NT2/D1 (cell line): ENCODE measurements at regions not wholly inside any gene's neighbourhood (a gene's known extent, or its start where the extent isn't known, plus 50 kb on each side); places are given as distances from the start of the nearest gene placed in this dataset.

Experiments
- DNase-seq: peaks from one replicate; pipeline ENCODE4 v3.0.0-alpha.2; 2011; ENCODE audit warnings: low read depth, low spot score
- H3K27me3 ChIP-seq: 2 replicates; pipeline ENCODE4 v1.6.0; 2011; ENCODE audit warnings: mild to moderate bottlenecking; ENCODE audit not compliant: insufficient read length, insufficient read depth
- H3K36me3 ChIP-seq: 2 replicates; pipeline ENCODE4 v1.6.1; 2011; ENCODE audit warnings: mild to moderate bottlenecking, low read length, mixed read lengths; ENCODE audit not compliant: insufficient read depth, insufficient read length
- H3K4me1 ChIP-seq: 2 replicates; pipeline ENCODE4 v1.5.1; 2011; ENCODE audit not compliant: insufficient read depth, insufficient read length
- H3K4me3 ChIP-seq: 2 replicates; pipeline ENCODE4 v1.5.1; 2011; ENCODE audit warnings: low read depth; ENCODE audit not compliant: insufficient read length
- H3K9ac ChIP-seq: 2 replicates; pipeline ENCODE4 v1.6.0; 2011; ENCODE audit warnings: low read depth; ENCODE audit not compliant: insufficient read length
- H3K9me3 ChIP-seq: 2 replicates; pipeline ENCODE4 v1.5.1; 2011; ENCODE audit warnings: mild to moderate bottlenecking, low read length; ENCODE audit not compliant: insufficient read depth
- SUZ12 ChIP-seq: IDR thresholded peaks from 2 replicates; pipeline ENCODE4 v1.6.1; 2011; ENCODE audit not compliant: insufficient read length, insufficient read depth; ENCODE audit errors: extremely low read depth
- YY1 ChIP-seq: IDR thresholded peaks from 2 replicates; pipeline ENCODE4 v1.6.1; 2011; ENCODE audit not compliant: insufficient read length, insufficient read depth
- ZNF274 ChIP-seq: IDR thresholded peaks from 2 replicates; pipeline ENCODE4 v1.6.1; 2011; ENCODE audit warnings: mild to moderate bottlenecking, low read depth, low read length

DNA sequence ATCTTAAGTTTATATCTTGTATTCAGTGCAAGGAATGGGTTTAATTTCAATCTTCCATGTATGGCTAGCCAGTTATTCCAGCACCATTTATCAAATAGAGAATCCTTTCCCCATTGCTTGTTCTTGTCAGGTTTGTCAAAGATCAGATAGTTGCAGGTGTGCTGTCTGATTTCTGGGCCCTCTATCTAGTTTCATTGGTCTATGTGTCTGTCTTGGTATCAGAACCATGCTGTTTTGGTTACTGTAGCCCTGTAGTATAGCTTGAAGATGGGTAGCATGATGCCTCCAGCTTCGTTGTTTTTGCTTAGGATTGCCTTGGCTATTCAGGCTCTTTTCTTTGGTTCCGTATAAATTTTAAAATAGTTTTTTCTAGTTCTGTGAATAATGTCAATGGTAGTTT, 200.0 kb downstream of the MANEA start:
- Histone ChIP-seq H3K9ac (no peak overlapping the region), H3K27me3 (no peaks in the 10 kb centered on the region), H3K4me1 (no peaks in the 10 kb centered on the region), H3K36me3 (no peaks in the 10 kb centered on the region), H3K4me3 (no peak overlapping the region), H3K9me3 (no peaks in the 10 kb centered on the region)
- DNase-seq: no peak
- TF ChIP-seq SUZ12 (no peak), YY1 (no peak), ZNF274 (no peak)

- H3K4me3 ChIP-seq: no peak overlapping the region
- H3K27me3 ChIP-seq: no peaks in the 10 kb centered on the region
- H3K36me3 ChIP-seq: no peaks in the 10 kb centered on the region
- H3K4me1 ChIP-seq: no peaks in the 10 kb centered on the region
- TF ChIP-seq ZNF274: no peak
- TF ChIP-seq YY1: no peak
- TF ChIP-seq SUZ12: no peak
- DNase-seq: no peak
- no peaks in the 10 kb centered on the region for H3K9me3 ChIP-seq
- H3K9ac ChIP-seq: no peak overlapping the region
Observed at GRCh38 chr6:95780037-95780436, 202.7 kb downstream of the MANEA start.

DNA sequence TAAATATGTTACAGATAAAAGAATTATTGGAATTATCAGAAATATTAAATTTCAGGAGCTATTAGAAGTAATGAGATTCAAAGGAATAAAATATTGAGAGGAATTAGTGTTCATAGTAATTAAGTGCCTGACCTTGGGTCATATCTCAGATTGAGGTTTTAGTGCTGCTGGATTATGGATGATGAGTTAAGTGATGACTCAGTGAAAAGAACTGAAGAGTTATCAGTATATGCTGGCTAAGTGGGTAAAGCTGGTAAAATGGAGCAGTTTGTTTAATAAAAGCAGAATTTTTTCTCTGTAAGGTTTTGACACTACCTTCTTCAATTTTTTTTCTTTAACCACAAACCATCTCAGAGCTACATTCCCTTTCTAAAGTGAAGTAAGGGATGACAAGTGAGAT, 206.7 kb downstream of the MANEA start:
- Histone ChIP-seq H3K4me3 (no peak overlapping the region), H3K4me1 (no peaks in the 10 kb centered on the region), H3K27me3 (no peaks in the 10 kb centered on the region), H3K36me3 (no peaks in the 10 kb centered on the region), H3K9me3 (no peaks in the 10 kb centered on the region), H3K9ac (no peak overlapping the region)
- TF ChIP-seq ZNF274 (no peak), YY1 (no peak), SUZ12 (no peak)
- no peak for DNase-seq

GRCh38 chr6:95784869-95785268, 207.5 kb downstream of the MANEA start:
- no peak overlapping the region for H3K9ac ChIP-seq

DNA sequence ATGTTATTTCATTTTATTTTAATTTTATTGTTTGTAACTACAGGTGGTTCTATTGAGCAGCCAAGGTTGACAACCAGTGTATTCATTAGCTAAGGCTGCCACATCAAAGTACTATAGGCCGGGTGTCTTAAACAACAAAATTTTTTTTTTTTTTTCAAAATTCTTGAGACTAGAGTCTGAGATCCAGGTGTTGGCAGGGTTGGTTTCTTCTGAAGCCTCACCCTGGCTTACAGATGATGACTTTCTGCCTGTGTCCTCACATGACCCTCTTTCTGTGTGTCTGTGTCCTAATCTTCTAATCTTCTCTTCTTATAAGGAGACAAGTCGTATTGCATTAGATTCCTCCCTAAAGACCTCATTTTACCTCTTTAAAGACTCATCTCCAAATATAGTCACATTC, 208.4 kb downstream of the MANEA start:
- Histone ChIP-seq H3K4me3 (no peak overlapping the region), H3K4me1 (no peaks in the 10 kb centered on the region), H3K27me3 (no peaks in the 10 kb centered on the region), H3K36me3 (no peaks in the 10 kb centered on the region), H3K9ac (no peak overlapping the region), H3K9me3 (no peaks in the 10 kb centered on the region)
- no peak for DNase-seq
- no peak for TF ChIP-seq YY1
- TF ChIP-seq ZNF274: no peak
- no peak for TF ChIP-seq SUZ12

More at GRCh38 chr6:95784869-95785268, 207.5 kb downstream of the MANEA start:
- Histone ChIP-seq H3K4me3 (no peak overlapping the region), H3K36me3 (no peaks in the 10 kb centered on the region), H3K9me3 (no peaks in the 10 kb centered on the region), H3K27me3 (no peaks in the 10 kb centered on the region), H3K4me1 (no peaks in the 10 kb centered on the region)
- no peak for DNase-seq
- TF ChIP-seq ZNF274: no peak
- no peak for TF ChIP-seq SUZ12

DNA sequence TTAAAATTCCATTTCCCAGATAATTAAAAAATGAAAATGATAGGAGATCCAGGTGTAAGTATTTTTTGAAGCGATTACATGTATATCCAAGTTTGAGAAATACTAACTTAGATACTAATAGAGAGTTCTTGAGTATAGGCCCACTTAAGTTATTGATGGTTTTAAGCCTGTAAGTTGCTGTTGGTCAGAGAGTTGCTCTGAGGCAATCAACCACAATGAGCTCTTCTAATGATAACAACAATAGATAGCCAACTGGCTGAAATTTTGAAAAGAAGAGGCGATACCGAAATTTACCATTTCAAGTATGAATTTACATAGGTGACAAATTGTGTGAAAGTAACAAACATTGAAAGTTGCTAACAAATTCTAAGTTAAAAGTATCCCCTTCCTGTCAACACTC, 209.5 kb downstream of the MANEA start:
- Histone ChIP-seq H3K9ac (no peak overlapping the region), H3K4me3 (no peak overlapping the region), H3K27me3 (no peaks in the 10 kb centered on the region), H3K4me1 (no peaks in the 10 kb centered on the region), H3K36me3 (no peaks in the 10 kb centered on the region), H3K9me3 (no peaks in the 10 kb centered on the region)
- no peak for TF ChIP-seq SUZ12
- no peak for TF ChIP-seq YY1
- no peak for DNase-seq

DNA sequence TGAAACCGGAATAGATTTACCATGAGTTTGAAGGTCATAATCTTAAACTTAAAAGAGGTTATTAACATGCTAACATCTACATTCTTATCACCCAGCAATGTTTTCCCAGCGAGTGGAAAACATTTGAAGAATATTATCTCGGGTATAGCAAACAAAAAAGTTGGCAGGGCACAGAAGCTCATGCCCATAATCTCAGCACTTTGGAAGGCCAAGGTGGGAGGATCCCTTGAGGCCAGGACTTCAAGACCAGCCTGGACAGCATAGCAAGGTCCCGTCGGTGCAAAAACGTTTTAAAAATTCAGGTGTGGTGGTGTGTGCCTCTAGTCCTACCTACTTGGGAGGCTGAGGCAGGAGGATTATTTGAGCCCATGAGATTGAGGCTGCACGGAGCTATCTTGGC, 213.5 kb downstream of the MANEA start:
- Histone ChIP-seq H3K36me3 (no peaks in the 10 kb centered on the region), H3K9ac (no peak overlapping the region), H3K9me3 (no peaks in the 10 kb centered on the region), H3K4me1 (no peaks in the 10 kb centered on the region), H3K4me3 (no peak overlapping the region), H3K27me3 (no peaks in the 10 kb centered on the region)
- no peak for TF ChIP-seq ZNF274
- no peak for TF ChIP-seq SUZ12
- DNase-seq: no peak

- Histone ChIP-seq H3K36me3 (no peaks in the 10 kb centered on the region), H3K9ac (no peak overlapping the region), H3K4me1 (no peaks in the 10 kb centered on the region), H3K4me3 (no peak overlapping the region), H3K27me3 (no peaks in the 10 kb centered on the region), H3K9me3 (no peaks in the 10 kb centered on the region)
- no peak for TF ChIP-seq YY1
- no peak for TF ChIP-seq ZNF274
- TF ChIP-seq SUZ12: no peak
- DNase-seq: no peak
Observed at GRCh38 chr6:95794749-95795148, 217.4 kb downstream of the MANEA start.
